DND-41 (cell line): ENCODE measurements at regions not wholly inside any gene's neighbourhood (a gene's known extent, or its start where the extent isn't known, plus 50 kb on each side); places are given as distances from the start of the nearest gene placed in this dataset.

ENCODE experiments used
- ATAC-seq: fragments of 200-7000 bp; cut with Tn5 transposase; 3 replicates; pipeline ENCODE4 v1.9.1; 2021; ENCODE audit warnings: low read depth; ENCODE audit not compliant: insufficient read depth
- DNase-seq: peaks from one replicate; pipeline ENCODE4 v3.0.0-alpha.2; 2020
- H2AFZ ChIP-seq: 2 replicates; pipeline ENCODE4 v1.6.0; 2012; ENCODE audit warnings: low read depth, low read length
- H3K27ac ChIP-seq: 2 replicates; pipeline ENCODE4 v1.5.1; 2012; ENCODE audit warnings: low read length, inconsistent platforms
- H3K27me3 ChIP-seq: fragments of 200-600 bp; sonication (generic); 2 replicates; pipeline ENCODE4 v1.6.0; 2012; ENCODE audit warnings: low read length, mild to moderate bottlenecking, inconsistent platforms; ENCODE audit not compliant: insufficient read depth, poor library complexity
- H3K36me3 ChIP-seq: 2 replicates; pipeline ENCODE4 v1.5.1; 2012; ENCODE audit warnings: low read length, inconsistent platforms; ENCODE audit not compliant: insufficient read depth
- H3K4me1 ChIP-seq: 2 replicates; pipeline ENCODE4 v1.5.1; 2012; ENCODE audit warnings: mild to moderate bottlenecking, low read length; ENCODE audit not compliant: insufficient read depth
- H3K4me2 ChIP-seq: 2 replicates; pipeline ENCODE4 v1.6.0; 2012; ENCODE audit warnings: mild to moderate bottlenecking, moderate library complexity, low read length, inconsistent platforms; ENCODE audit not compliant: insufficient read depth
- H3K4me3 ChIP-seq, 2 experiments: fragments of 200-600 bp in 1 of 2; shearing (Covaris generic) in 1 of 2; 2 replicates each; pipeline ENCODE4 v1.5.1; 2012 to 2016; ENCODE audit warnings: inconsistent platforms in 2 of 2, low read length in 2 of 2, mild to moderate bottlenecking in 2 of 2, low read depth in 1 of 2, moderate library complexity in 1 of 2
- H3K79me2 ChIP-seq: 2 replicates; pipeline ENCODE4 v1.6.0; 2012; ENCODE audit warnings: low read length, inconsistent platforms; ENCODE audit not compliant: insufficient read depth
- H3K9ac ChIP-seq: 2 replicates; pipeline ENCODE4 v1.6.0; 2012; ENCODE audit warnings: low read depth, mild to moderate bottlenecking, inconsistent platforms, low read length, moderate library complexity
- H3K9me3 ChIP-seq: 2 replicates; pipeline ENCODE4 v1.5.1; 2012; ENCODE audit warnings: low read length, moderate library complexity, mild to moderate bottlenecking, inconsistent platforms; ENCODE audit not compliant: insufficient read depth, severe bottlenecking
- H4K20me1 ChIP-seq: 2 replicates; pipeline ENCODE4 v1.6.0; 2012; ENCODE audit warnings: low read length; ENCODE audit not compliant: insufficient read depth
- EZH2 ChIP-seq: IDR thresholded peaks from 3 replicates; pipeline ENCODE4 v1.6.1; 2012; ENCODE audit warnings: borderline replicate concordance, low read depth, mild to moderate bottlenecking, moderate library complexity, low read length, inconsistent platforms; ENCODE audit not compliant: severe bottlenecking
- TF ChIP-seq, protein P1 (sequence below): IDR thresholded peaks from 2 replicates; pipeline ENCODE4 v1.5.1; 2012; ENCODE audit warnings: borderline replicate concordance, low read length, moderate library complexity, mild to moderate bottlenecking; ENCODE audit not compliant: poor library complexity, severe bottlenecking; ENCODE audit errors: extremely low read depth

DNA sequence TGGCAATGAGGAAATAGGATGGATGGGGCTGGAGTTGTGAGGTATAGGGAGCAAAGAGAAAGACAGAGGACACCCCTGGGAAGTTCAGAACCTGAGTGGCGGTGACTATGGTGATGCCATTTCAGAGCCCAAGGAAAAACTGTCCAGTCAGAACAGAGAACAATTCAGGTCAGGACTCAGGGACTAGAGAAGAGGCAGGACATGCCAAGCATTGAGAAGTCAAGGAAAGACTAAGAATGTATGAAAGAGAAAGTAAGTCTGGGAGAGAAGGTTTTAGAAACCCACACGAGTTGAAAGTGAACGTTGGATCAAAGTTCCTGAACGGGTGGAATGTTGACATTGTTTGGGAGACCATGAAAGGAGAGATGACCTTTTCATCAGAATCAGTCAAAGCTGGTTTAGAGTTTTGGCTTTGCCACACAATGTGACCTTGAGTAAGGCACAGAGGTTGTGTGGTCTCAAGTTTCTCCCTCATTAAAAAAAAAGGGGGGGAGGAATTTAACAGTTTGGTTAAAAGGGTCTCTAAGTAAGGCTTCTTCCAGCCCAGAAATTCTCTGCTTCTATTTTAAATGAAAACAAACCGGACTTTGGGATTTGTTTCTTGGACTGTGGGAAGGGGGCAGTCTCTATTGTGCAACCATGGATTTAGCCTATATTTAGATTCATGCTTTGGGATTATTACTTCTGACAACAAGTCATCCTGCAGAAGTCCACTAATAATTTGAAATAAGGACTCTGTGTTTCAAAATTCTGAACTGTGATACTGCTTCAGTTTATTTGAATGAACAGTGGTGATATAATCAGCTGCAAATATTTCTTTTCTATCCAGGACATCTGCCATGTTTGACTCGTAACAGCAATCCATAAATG, 315.9 kb upstream of the TBL1XR1 start:
- H3K4me2 ChIP-seq, result no peak overlapping the region
- no peak overlapping the region for H2AFZ ChIP-seq
- H3K36me3 ChIP-seq, result no peaks in the 10 kb centered on the region
- no peaks in the 10 kb centered on the region for H4K20me1 ChIP-seq
- H3K27ac ChIP-seq, result no peak overlapping the region
- DNase-seq (no peak), ATAC-seq (no peak)
- TF ChIP-seq, protein P1, sequence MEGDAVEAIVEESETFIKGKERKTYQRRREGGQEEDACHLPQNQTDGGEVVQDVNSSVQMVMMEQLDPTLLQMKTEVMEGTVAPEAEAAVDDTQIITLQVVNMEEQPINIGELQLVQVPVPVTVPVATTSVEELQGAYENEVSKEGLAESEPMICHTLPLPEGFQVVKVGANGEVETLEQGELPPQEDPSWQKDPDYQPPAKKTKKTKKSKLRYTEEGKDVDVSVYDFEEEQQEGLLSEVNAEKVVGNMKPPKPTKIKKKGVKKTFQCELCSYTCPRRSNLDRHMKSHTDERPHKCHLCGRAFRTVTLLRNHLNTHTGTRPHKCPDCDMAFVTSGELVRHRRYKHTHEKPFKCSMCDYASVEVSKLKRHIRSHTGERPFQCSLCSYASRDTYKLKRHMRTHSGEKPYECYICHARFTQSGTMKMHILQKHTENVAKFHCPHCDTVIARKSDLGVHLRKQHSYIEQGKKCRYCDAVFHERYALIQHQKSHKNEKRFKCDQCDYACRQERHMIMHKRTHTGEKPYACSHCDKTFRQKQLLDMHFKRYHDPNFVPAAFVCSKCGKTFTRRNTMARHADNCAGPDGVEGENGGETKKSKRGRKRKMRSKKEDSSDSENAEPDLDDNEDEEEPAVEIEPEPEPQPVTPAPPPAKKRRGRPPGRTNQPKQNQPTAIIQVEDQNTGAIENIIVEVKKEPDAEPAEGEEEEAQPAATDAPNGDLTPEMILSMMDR, result no peak
- TF ChIP-seq EZH2, result no peak
- no peaks in the 10 kb centered on the region for H3K4me1 ChIP-seq
- no peaks in the 10 kb centered on the region for H3K79me2 ChIP-seq
- H3K9me3 ChIP-seq, result no peaks in the 10 kb centered on the region
- no peaks in the 10 kb centered on the region for H3K27me3 ChIP-seq
- H3K4me3 ChIP-seq, result no peak overlapping the region
- H3K9ac ChIP-seq, result no peak overlapping the region

DNA sequence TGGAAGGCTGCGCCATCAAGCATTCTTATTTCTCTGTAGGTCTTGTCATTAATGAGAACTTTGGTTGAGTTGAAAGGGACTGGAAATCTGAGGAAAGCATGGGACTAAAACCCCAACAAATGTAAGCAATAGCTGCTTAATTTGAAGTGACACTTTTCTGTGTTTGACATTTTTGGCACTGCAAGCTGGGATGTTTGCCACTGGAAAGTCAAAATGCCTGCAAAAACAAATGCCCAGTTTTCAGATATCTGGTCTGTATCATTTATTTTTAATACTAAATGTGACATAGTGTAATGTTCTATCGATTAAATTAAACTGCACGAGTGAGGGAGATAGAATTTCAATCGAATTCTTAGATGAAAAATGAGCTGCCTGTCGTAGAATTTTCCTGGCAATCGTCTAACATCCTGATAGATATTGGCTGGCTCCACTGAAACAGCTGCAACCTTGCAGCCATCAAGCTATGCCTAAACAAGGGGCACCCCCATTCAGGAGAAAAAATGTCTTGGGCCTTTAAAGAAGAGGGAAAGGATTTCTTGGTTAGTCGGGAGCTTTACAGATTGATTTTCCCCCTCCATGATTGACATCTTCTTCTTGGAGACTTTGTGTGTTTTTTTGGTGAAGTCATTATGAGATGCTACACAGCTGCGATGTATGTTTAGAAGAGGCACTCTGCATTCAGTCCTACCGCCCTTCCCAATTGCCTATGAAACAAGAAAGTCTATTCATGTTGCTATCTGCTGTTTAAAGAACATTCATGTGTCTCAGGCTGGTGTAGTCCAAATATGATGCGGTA, 316.7 kb upstream of the TBL1XR1 start:
- no peak for TF ChIP-seq EZH2
- TF ChIP-seq, protein P1, result no peak
- Histone ChIP-seq H3K9ac (no peak overlapping the region), H3K79me2 (no peaks in the 10 kb centered on the region), H3K27me3 (no peaks in the 10 kb centered on the region), H4K20me1 (no peaks in the 10 kb centered on the region), H3K4me2 (no peak overlapping the region), H3K4me3 (no peak overlapping the region), H2AFZ (no peak overlapping the region), H3K36me3 (no peaks in the 10 kb centered on the region), H3K4me1 (no peaks in the 10 kb centered on the region), H3K27ac (no peak overlapping the region), H3K9me3 (no peaks in the 10 kb centered on the region)
- DNase-seq, result no peak
- no peak for ATAC-seq

DNA sequence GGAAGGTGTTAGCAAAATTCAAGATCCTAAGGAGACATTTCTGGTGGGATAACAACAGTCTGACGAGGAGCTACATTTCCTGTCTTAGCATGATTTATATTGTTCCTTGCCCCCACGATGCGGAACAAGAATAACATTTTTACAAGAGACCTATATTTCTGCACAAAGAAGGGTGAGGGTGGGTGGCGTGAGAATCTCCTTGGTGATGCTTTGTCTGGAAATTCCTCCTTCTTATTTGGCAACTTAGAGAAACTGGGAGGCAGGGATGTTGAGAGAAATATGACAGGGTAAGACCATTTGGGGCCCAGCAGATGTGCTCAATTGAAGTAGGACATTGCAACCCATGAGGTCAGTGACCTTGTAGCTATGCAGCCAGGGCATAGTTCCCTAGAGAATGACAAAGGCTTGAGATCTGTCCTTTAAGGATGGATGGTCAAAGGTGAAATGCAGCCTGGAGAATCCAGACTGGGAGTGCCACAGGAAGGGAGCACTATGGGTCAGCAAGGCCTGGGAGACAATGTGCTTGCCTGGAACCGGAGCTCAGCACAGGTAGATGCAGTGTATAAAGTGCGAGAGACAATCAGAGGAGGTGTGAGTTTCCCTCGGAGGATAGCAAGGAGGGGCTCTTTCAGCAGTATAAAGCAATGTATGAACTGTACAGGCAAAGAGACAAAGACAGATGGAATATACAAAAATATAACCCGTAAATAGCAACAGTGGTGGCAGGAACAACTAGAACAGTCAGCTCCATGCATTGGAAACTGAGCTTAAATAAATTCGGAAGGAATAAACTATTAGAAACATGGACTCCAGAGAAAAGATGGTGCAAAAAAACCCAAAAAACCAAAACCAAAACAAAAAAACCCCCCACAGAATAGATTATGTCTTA, 317.6 kb upstream of the TBL1XR1 start:
- H3K9ac ChIP-seq, result no peak overlapping the region
- H3K4me1 ChIP-seq, result no peaks in the 10 kb centered on the region
- no peak overlapping the region for H3K4me3 ChIP-seq
- no peak for ATAC-seq
- TF ChIP-seq, protein P1, result no peak
- TF ChIP-seq EZH2, result no peak
- no peak overlapping the region for H2AFZ ChIP-seq
- no peaks in the 10 kb centered on the region for H3K9me3 ChIP-seq
- H3K27me3 ChIP-seq, result no peaks in the 10 kb centered on the region
- no peak overlapping the region for H3K4me2 ChIP-seq
- H3K79me2 ChIP-seq, result no peaks in the 10 kb centered on the region
- DNase-seq, result no peak
- no peaks in the 10 kb centered on the region for H4K20me1 ChIP-seq
- no peak overlapping the region for H3K27ac ChIP-seq
- no peaks in the 10 kb centered on the region for H3K36me3 ChIP-seq
